ENCODE measurements at regions not wholly inside any gene's neighbourhood (a gene's known extent, or its start where the extent isn't known, plus 50 kb on each side); places are given as distances from the start of the nearest gene placed in this dataset.
A peak's percentile ranks its signal among the peaks of the same experiment; 100 is the strongest.

DNA sequence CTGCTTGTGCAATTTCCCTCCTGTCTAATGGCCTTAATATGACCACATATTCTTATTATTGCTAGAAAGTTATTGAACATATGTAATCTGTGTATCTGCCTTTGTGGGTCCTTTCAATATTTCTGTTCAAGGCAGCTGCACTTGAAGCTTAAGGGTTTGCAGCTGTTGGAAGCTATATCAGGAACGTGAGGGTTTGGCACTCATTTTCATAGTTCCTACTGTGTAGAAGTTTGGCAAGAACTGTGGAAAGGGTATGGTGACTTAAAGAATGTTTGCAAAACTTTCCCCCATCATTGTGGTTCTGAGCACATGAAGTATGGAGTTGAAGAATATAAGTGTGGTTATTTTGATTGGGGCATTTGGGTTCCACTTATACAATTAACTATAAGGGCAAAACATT lies 144.7 kb upstream of the SEMA3A start:
- intact Hi-C loops (cut with micrococcal nuclease; ENCODE audit: unreplicated experiment) = loop anchor here (5.0 kb wide), 1 partner anchor 147 kb away; the partner anchor contains the start of gene SEMA3A
- BruUV-seq (replicated peaks) = no TSS peak
- TF ChIP-seq, protein P1, sequence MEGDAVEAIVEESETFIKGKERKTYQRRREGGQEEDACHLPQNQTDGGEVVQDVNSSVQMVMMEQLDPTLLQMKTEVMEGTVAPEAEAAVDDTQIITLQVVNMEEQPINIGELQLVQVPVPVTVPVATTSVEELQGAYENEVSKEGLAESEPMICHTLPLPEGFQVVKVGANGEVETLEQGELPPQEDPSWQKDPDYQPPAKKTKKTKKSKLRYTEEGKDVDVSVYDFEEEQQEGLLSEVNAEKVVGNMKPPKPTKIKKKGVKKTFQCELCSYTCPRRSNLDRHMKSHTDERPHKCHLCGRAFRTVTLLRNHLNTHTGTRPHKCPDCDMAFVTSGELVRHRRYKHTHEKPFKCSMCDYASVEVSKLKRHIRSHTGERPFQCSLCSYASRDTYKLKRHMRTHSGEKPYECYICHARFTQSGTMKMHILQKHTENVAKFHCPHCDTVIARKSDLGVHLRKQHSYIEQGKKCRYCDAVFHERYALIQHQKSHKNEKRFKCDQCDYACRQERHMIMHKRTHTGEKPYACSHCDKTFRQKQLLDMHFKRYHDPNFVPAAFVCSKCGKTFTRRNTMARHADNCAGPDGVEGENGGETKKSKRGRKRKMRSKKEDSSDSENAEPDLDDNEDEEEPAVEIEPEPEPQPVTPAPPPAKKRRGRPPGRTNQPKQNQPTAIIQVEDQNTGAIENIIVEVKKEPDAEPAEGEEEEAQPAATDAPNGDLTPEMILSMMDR (IDR thresholded peaks at IDR 0.05; ENCODE audit: insufficient read depth in 1 of 2, low read depth in 1 of 2, low read length in 1 of 2, severe bottlenecking in 1 of 2, unreplicated experiment in 1 of 2) = no peak

DNA sequence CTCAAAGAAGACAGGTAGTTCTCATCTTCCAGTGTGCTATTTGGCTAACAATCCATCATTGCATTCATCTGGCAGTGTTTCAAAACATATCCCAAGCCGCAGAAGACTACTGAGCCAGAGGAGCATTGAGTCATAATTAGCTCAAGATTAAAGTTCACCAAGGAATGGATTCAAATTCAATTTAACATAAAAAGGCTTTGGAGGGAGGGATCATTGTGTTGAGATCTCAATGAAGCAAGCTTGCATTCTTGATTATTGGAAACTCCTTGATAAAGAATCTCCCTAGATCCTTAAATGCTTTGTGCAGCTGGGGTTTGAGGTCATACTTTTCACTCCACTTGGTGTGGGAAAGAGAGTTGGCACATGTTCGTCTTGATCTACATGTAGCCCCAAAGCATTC lies 142.8 kb upstream of the SEMA3A start:
- no peaks in the 10 kb centered on the region for H3K27me3 Mint-ChIP-seq (ENCODE audit: insufficient read depth, unreplicated experiment)
- Histone ChIP-seq H3K4me1 (peaks cover 21% of the 10 kb centered on the region), H3K36me3 (ENCODE audit: control insufficient read depth, insufficient read depth, low read length) (no peaks in the 10 kb centered on the region), H3K27me3 (replicated peaks; ENCODE audit: control insufficient read depth, insufficient read depth, low read length) (no peaks in the 10 kb centered on the region), H3K4me3 (ENCODE audit: low read depth, low read length) (no peak overlapping the region), H3K9me3 (no peaks in the 10 kb centered on the region)
- no peaks in the 10 kb centered on the region for H3K9me3 Mint-ChIP-seq (ENCODE audit: unreplicated experiment)
- peaks cover 8% of the 10 kb centered on the region for H3K4me1 Mint-ChIP-seq (ENCODE audit: low read depth, unreplicated experiment)
- BruUV-seq (replicated peaks) = no TSS peak
- intact Hi-C loops (cut with micrococcal nuclease; ENCODE audit: unreplicated experiment) = loop anchor here (5.0 kb wide), 1 partner anchor 145 kb away; the partner anchor contains the start of gene SEMA3A
- TF ChIP-seq, protein P1 (IDR thresholded peaks at IDR 0.05; ENCODE audit: insufficient read depth in 1 of 2, low read depth in 1 of 2, low read length in 1 of 2, severe bottlenecking in 1 of 2, unreplicated experiment in 1 of 2) = no peak
- ChIA-PET POLR2A (no interaction called here), CTCF (no interaction called here)
- H3K36me3 Mint-ChIP-seq (ENCODE audit: insufficient read depth, unreplicated experiment) = no peaks in the 10 kb centered on the region
- DNase-seq = no peak
- H3K27ac Mint-ChIP-seq (ENCODE audit: unreplicated experiment) = no peak overlapping the region
- H3K4me3 Mint-ChIP-seq (ENCODE audit: unreplicated experiment) = no peak overlapping the region

More for the DNA sequence above, 144.7 kb upstream of the SEMA3A start:
- no peaks in the 10 kb centered on the region for H3K36me3 ChIP-seq (ENCODE audit: control insufficient read depth, insufficient read depth, low read length)
- POLR2A ChIA-PET = no interaction called here
- no peaks in the 10 kb centered on the region for H3K27me3 Mint-ChIP-seq (ENCODE audit: insufficient read depth, unreplicated experiment)
- H3K4me3 ChIP-seq (ENCODE audit: low read depth, low read length) = no peak overlapping the region
- H3K4me3 Mint-ChIP-seq (ENCODE audit: unreplicated experiment) = no peak overlapping the region
- no peaks in the 10 kb centered on the region for H3K27me3 ChIP-seq (replicated peaks; ENCODE audit: control insufficient read depth, insufficient read depth, low read length)
- DNase-seq = no peak
- CTCF ChIA-PET = no interaction called here
- no peaks in the 10 kb centered on the region for H3K36me3 Mint-ChIP-seq (ENCODE audit: insufficient read depth, unreplicated experiment)
- H3K9me3 ChIP-seq = no peaks in the 10 kb centered on the region
- no peak overlapping the region for H3K27ac Mint-ChIP-seq (ENCODE audit: unreplicated experiment)
- peaks cover 8% of the 10 kb centered on the region for H3K4me1 Mint-ChIP-seq (ENCODE audit: low read depth, unreplicated experiment)
- peaks cover 21% of the 10 kb centered on the region for H3K4me1 ChIP-seq
- H3K9me3 Mint-ChIP-seq (ENCODE audit: unreplicated experiment) = no peaks in the 10 kb centered on the region

DNA sequence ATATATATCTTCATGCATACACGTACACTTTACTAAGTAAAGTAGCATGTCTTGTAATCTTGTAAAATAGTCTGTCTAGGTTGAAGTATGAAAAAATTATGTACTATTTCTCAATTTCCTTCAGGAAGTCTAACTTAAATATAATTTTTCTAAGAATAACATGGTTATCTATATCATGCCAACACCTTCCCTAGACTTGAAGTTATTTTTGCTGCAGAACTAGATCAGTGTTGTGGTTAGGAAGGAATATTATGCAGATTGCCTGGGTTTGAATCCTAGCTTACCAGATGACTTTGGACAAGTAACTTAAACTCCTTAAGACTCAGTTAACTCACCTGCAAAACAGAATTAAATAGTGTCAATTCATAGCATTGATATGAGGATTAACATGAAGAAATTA lies 142.2 kb upstream of the SEMA3A start:
- CTCF ChIA-PET = no interaction called here
- DNase-seq = no peak
- H3K4me3 Mint-ChIP-seq (ENCODE audit: unreplicated experiment) = no peak overlapping the region
- H3K9me3 Mint-ChIP-seq (ENCODE audit: unreplicated experiment) = no peaks in the 10 kb centered on the region
- peaks cover 8% of the 10 kb centered on the region for H3K4me1 Mint-ChIP-seq (ENCODE audit: low read depth, unreplicated experiment)
- no TSS peak for BruUV-seq (replicated peaks)
- no peaks in the 10 kb centered on the region for H3K36me3 Mint-ChIP-seq (ENCODE audit: insufficient read depth, unreplicated experiment)
- H3K27me3 Mint-ChIP-seq (ENCODE audit: insufficient read depth, unreplicated experiment) = no peaks in the 10 kb centered on the region
- Histone ChIP-seq H3K4me1 (peaks cover 21% of the 10 kb centered on the region), H3K27me3 (replicated peaks; ENCODE audit: control insufficient read depth, insufficient read depth, low read length) (no peaks in the 10 kb centered on the region), H3K9me3 (no peaks in the 10 kb centered on the region), H3K36me3 (ENCODE audit: control insufficient read depth, insufficient read depth, low read length) (no peaks in the 10 kb centered on the region), H3K4me3 (ENCODE audit: low read depth, low read length) (no peak overlapping the region)
- peak overlapping the region; percentile 55 for H3K27ac Mint-ChIP-seq (ENCODE audit: unreplicated experiment)
- intact Hi-C loops (cut with micrococcal nuclease; ENCODE audit: unreplicated experiment) = loop anchor here (5.0 kb wide), 1 partner anchor 144 kb away; the partner anchor contains the start of gene SEMA3A
- TF ChIP-seq, protein P1 (IDR thresholded peaks at IDR 0.05; ENCODE audit: insufficient read depth in 1 of 2, low read depth in 1 of 2, low read length in 1 of 2, severe bottlenecking in 1 of 2, unreplicated experiment in 1 of 2) = no peak
- POLR2A ChIA-PET = no interaction called here

All from Caco-2 (cell line).